K562 (cell line): ENCODE measurements at regions not wholly inside any gene's neighbourhood (a gene's known extent, or its start where the extent isn't known, plus 50 kb on each side); places are given as distances from the start of the nearest gene placed in this dataset.
"Not testable (repeated sequence)": the region's sequence is repeated elsewhere in the genome, so short reads cannot be mapped to it uniquely, and the experiment has no call there.

ENCODE experiments used
- ATF1 ChIP-seq, 2 experiments: fragments of 450-650 bp in 1 of 2; IDR thresholded peaks; 2 replicates each; pipeline ENCODE4 v1.6.1; 2016; ENCODE audit warnings: missing compliant biosample characterization in 1 of 2, missing genetic modification characterization in 1 of 2
- KAT7 ChIP-seq: sonication (generic); formaldehyde crosslinking; IDR thresholded peaks from 2 replicates; pipeline ENCODE4 v1.8.0; 2022; ENCODE audit warnings: missing genetic modification reagents, mild to moderate bottlenecking, borderline replicate concordance
- TF ChIP-seq, protein P1 (sequence below): sonication (generic); formaldehyde crosslinking; IDR thresholded peaks from 2 replicates; pipeline ENCODE4 v1.8.0; 2023; ENCODE audit warnings: missing genetic modification reagents, mild to moderate bottlenecking, borderline replicate concordance

- TF ChIP-seq, protein P1, sequence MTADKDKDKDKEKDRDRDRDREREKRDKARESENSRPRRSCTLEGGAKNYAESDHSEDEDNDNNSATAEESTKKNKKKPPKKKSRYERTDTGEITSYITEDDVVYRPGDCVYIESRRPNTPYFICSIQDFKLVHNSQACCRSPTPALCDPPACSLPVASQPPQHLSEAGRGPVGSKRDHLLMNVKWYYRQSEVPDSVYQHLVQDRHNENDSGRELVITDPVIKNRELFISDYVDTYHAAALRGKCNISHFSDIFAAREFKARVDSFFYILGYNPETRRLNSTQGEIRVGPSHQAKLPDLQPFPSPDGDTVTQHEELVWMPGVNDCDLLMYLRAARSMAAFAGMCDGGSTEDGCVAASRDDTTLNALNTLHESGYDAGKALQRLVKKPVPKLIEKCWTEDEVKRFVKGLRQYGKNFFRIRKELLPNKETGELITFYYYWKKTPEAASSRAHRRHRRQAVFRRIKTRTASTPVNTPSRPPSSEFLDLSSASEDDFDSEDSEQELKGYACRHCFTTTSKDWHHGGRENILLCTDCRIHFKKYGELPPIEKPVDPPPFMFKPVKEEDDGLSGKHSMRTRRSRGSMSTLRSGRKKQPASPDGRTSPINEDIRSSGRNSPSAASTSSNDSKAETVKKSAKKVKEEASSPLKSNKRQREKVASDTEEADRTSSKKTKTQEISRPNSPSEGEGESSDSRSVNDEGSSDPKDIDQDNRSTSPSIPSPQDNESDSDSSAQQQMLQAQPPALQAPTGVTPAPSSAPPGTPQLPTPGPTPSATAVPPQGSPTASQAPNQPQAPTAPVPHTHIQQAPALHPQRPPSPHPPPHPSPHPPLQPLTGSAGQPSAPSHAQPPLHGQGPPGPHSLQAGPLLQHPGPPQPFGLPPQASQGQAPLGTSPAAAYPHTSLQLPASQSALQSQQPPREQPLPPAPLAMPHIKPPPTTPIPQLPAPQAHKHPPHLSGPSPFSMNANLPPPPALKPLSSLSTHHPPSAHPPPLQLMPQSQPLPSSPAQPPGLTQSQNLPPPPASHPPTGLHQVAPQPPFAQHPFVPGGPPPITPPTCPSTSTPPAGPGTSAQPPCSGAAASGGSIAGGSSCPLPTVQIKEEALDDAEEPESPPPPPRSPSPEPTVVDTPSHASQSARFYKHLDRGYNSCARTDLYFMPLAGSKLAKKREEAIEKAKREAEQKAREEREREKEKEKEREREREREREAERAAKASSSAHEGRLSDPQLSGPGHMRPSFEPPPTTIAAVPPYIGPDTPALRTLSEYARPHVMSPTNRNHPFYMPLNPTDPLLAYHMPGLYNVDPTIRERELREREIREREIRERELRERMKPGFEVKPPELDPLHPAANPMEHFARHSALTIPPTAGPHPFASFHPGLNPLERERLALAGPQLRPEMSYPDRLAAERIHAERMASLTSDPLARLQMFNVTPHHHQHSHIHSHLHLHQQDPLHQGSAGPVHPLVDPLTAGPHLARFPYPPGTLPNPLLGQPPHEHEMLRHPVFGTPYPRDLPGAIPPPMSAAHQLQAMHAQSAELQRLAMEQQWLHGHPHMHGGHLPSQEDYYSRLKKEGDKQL, result not testable (repeated sequence)
- TF ChIP-seq ATF1 (CRISPR knock-in tag; IDR thresholded peaks at IDR 0.05); ATF1 (tag; IDR thresholded peaks at IDR 0.05); KAT7 (CRISPR knock-in tag): not testable (repeated sequence)
These were observed 181.9 kb upstream of the KYNU start for GRCh38 chr2:142695350-142696257.
